HG03558 (cell line): ENCODE measurements at regions not wholly inside any gene's neighbourhood (a gene's known extent, or its start where the extent isn't known, plus 50 kb on each side); places are given as distances from the start of the nearest gene placed in this dataset.
"Not testable (repeated sequence)": the region's sequence is repeated elsewhere in the genome, so short reads cannot be mapped to it uniquely, and the experiment has no call there.

Source experiments
- ATAC-seq: cut with Tn5 transposase; IDR thresholded peaks from one replicate; pipeline ENCODE4 v1.9.1; 2021; ENCODE audit warnings: moderate number of reproducible peaks; ENCODE audit not compliant: unreplicated experiment; ENCODE audit errors: extremely low read depth

GRCh38 chr13:21310220-21310619 lies 133.8 kb downstream of the MRPL57 start:
- ATAC-seq = no peak

- not testable (repeated sequence) for ATAC-seq
These were observed 138.5 kb downstream of the MRPL57 start for GRCh38 chr13:21314976-21315375.

- ATAC-seq = no peak
These were observed 139.9 kb downstream of the MRPL57 start for GRCh38 chr13:21316376-21316775.

GRCh38 chr13:21318891-21319532 lies 140.1 kb downstream of the ZDHHC20 start:
- ATAC-seq = no peak

- no peak for ATAC-seq
These were observed 139.0 kb downstream of the ZDHHC20 start for GRCh38 chr13:21319869-21320641.

GRCh38 chr13:21320642-21321034 lies 138.5 kb downstream of the ZDHHC20 start:
- ATAC-seq = no peak

GRCh38 chr13:21321269-21321668 lies 137.8 kb downstream of the ZDHHC20 start:
- ATAC-seq = no peak

GRCh38 chr13:21322327-21322965 lies 136.7 kb downstream of the ZDHHC20 start:
- ATAC-seq = no peak
